T-helper 1 cell treated with Interleukin-12 subunit alpha and Interleukin-12 subunit beta and Interleukin-4 antibody, amounts not matched to agents 30 ng/mL and 1 ng/mL, for 36 hours (primary cell): ENCODE measurements at regions not wholly inside any gene's neighbourhood (a gene's known extent, or its start where the extent isn't known, plus 50 kb on each side); places are given as distances from the start of the nearest gene placed in this dataset.

Experiments
- intact Hi-C: fragments of 100-400 bp; cut with micrococcal nuclease; formaldehyde crosslinking; loops from one replicate; pipeline ENCODE4 v1.15.1; 2024

- intact Hi-C loops: no loop called here
Measured at GRCh38 chr4:123869286-123870215, 473.0 kb downstream of the SPRY1 start.

DNA sequence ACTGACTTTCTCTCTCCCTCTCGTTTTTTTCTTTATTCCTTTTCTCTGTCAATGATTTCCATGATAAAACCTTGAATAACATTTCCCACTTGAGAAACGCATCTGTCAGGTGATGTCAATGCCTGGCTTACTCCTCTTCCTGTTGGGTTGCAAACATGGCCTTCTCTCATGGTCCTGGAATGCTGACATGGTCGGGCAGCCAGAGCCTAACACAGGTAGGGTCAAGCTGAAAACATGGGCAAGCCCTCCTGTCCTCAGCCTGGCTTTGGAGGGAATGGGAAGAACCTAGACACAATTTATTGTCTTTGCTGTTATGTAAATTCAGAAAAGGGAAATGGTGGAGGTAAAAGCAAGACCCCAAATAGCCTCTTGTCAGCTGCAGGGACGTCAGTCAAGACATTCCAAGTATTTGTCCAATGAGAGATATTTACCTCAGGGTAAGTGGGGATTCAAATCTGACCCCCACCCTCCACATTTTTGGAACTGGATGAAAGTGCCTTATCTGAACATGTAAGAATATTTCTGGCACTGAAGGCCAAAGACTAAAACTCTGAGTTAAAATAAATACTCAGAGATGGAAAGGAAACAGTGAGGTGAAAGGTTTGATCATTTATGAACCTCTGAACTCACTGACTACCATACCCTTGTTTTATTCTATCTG is 473.8 kb downstream of the SPRY1 start:
- intact Hi-C loops: no loop called here

GRCh38 chr4:123871341-123871740 is 474.7 kb downstream of the SPRY1 start:
- intact Hi-C loops: no loop called here

- intact Hi-C loops: no loop called here
Measured at GRCh38 chr4:123874063-123874462, 477.5 kb downstream of the SPRY1 start.

DNA sequence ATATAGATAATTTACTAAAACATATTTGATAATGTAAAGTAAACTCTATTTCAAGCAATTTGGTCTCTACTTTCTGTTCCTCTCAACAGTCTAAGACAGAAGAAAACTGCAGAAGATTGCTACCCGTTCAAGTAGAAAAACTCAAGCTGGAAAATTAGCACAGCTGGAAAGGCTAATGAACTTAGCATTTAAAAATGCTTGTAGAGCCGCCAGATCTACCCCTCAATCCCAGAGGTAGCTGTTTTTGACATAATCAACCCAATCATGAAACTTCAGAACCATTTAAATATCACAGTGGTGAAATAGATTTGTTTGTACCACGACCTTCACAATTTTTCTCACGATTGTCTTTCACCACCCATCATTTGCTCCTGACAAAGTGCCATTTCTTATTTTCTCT is 479.5 kb downstream of the SPRY1 start:
- intact Hi-C loops: no loop called here

DNA sequence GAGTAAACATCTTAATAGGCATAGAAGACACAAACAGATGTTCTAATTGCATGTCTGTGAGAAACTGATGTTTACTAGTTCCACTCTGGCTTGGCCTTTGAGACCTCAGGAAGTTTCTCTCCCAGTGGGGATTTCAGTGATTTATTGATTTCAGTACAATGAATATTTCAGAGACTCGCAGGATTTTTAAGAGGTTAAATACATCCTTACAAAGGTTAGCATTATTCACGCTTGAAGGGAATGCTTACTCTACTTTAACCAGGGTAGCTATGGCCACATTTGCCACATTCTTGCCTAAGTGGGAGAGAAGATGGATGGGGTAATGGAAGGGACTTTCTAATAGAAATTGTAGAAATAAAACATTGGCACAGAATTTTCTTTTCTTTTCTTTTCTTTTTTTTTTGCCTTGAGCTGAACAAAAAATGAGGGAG is 480.1 kb downstream of the SPRY1 start:
- intact Hi-C loops: no loop called here

GRCh38 chr4:123877551-123877950 is 481.0 kb downstream of the SPRY1 start:
- intact Hi-C loops: no loop called here

DNA sequence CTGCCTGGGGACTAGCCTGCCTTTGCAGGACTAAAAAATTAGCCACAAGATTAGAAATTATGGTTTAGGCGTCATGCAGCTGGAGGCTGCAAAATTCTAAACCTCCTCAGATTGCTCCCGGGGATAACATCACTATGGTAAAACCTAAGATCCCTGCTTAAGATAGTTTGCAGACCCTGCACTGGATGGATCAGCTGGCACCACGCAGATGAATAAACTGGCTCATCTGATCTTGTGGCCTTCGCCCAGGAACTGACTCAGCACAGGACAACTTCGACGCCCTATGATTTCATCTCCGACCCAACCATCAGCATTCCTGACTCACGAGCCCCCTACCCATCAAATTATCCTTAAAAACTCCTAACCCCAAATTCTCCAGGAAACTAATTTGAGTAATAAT is 482.4 kb downstream of the SPRY1 start:
- intact Hi-C loops: no loop called here

- intact Hi-C loops: no loop called here
Measured at GRCh38 chr4:123880631-123881030, 484.0 kb downstream of the SPRY1 start.

DNA sequence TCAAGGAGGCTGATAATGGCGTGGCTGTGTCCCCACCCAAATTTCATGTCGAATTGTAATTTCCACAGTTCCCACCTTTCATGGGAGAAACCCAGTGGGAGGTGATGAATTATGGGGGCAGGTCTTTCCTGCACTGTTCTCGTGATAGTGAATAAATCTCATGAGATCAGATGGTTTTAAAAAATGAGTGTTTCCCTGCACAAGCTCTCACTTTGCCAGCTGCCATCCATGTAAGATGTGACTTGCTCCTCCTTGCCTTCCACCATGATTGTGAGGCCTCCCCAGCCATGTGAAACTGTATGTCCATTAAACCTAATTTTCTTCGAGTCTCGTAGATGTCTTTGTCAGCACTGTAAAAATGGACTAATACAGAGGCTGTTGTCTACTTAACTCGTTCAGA is 488.3 kb downstream of the SPRY1 start:
- intact Hi-C loops: no loop called here

DNA sequence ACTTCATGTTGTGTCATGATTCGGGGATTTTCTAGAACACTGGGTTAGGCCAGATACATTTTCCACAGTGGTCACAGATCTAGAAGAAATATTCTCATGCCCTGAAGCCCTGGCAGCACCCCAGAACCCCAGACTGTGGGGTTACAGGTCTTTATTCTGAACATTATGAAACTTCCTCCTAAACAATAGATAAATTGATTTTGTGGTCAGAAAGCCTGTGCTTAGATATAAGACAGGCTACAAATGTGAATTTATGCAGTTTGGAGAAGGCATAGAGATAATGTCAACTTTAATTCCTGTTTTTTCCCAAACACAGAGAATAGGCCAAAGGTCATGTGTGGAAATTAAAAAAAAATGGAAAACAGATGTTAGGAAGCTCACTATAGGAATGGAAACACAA is 492.9 kb downstream of the SPRY1 start:
- intact Hi-C loops: no loop called here

- intact Hi-C loops: no loop called here
Measured at GRCh38 chr4:123890889-123891288, 494.3 kb downstream of the SPRY1 start.

DNA sequence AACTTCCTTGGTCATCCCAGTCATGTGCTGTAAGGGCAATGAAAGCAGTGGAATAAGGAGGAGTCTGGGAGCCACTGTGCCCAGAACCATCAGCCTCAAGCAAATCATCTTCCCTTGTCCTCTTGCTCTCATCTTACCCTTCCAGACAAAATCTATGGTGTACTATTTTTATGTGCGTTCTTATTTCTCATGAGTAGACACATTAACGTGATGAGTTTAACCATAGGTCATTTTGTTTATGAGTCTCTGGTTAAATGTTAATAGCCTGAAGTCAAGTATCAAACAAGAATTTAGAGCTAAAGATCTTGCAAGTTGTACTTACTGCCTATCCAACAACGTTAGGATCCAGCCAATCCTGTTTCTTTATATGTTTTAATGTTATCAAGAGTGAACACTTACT is 495.3 kb downstream of the SPRY1 start:
- intact Hi-C loops: no loop called here

DNA sequence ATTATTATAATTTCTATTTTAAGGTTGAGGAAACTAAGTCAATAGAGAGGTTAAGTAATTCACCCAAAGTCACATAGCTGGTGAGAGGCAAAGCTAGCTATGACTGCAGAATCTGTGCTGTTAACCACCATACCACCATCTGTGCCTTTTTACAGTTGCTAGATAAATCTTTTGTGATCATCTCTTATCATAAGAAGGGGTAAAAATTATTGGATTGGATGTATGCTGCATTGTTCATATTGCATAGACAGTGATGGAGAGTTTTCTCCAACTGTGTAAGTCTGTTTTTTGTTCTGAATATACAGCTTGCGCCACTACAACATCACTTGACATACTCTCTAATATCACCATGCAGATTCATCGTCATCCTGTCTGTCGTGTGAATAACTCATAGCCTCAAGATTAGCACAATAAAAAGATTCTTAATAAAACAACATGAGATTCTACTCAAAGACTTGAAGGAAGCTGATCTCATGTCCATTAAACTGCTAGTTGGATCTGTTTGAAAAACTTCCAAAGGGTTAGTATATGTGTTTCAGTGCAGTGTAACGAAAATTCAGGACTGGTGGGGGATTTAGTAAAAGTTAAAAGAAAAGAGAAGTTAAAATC is 495.9 kb downstream of the SPRY1 start:
- intact Hi-C loops: no loop called here

- intact Hi-C loops: no loop called here
Measured at GRCh38 chr4:123893011-123893981, 496.7 kb downstream of the SPRY1 start.

DNA sequence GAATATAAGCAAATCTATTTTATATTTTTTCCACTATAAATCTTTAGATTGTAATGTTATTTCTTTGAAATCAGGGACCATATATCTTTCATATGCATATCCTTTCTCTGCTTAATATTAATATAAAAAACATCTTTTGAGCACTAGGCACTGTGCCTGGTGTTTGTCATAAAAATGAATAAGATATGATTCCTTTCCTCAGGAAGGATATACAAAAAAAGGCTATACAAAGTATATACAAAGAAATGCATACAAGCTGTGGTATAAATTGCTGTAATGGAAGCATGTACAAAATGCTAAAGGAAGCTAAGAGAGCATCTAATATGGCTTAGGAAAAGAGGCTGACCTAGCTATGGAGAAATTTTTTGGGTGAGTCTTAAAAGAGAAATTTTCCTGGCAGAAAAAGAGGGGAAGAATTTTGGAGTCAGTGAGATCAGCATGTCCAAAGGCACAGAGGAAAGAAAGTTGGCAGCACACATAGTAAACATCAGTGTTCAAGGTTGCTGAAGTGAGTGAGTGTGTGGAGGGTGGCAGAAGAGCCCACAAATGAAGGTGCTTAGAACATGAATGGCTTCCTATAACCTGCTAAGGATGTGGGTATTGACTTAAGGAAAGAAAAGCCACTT is 500.0 kb downstream of the SPRY1 start:
- intact Hi-C loops: no loop called here

GRCh38 chr4:123898946-123899666 is 502.5 kb downstream of the SPRY1 start:
- intact Hi-C loops: no loop called here

GRCh38 chr4:123904882-123905281 is 508.3 kb downstream of the SPRY1 start:
- intact Hi-C loops: no loop called here

GRCh38 chr4:123913598-123913997 is 517.0 kb downstream of the SPRY1 start:
- intact Hi-C loops: no loop called here

- intact Hi-C loops: no loop called here
Measured at GRCh38 chr4:123916821-123917220, 520.2 kb downstream of the SPRY1 start.
